Gastroesophageal sphincter (tissue), 4 donors: ENCODE measurements at regions not wholly inside any gene's neighbourhood (a gene's known extent, or its start where the extent isn't known, plus 50 kb on each side); places are given as distances from the start of the nearest gene placed in this dataset.

Experiments
- ATAC-seq: fragments of 150-250 bp; one replicate; pipeline ENCODE4 v1.9.1; 2016; ENCODE audit warnings: mild to moderate bottlenecking, moderate library complexity
- H3K27ac ChIP-seq, 4 donors: fragments of 200-600 bp; sonication (generic) in 3 of 4; 1 replicate in 3 of 4; 2 replicates in 1 of 4; pipeline ENCODE4 v1.5.1; 2016 to 2019
- H3K27me3 ChIP-seq: fragments of 200-600 bp; sonication (generic); one replicate; pipeline ENCODE4 v1.5.1; 2019
- H3K36me3 ChIP-seq, 2 donors: fragments of 200-600 bp; sonication (generic); one replicate each; pipeline ENCODE4 v1.5.1; 2019; ENCODE audit warnings: control low read depth in 1 of 2
- H3K4me1 ChIP-seq, 3 donors: fragments of 200-600 bp; sonication (generic); 1 replicate in 2 of 3; 2 replicates in 1 of 3; pipeline ENCODE4 v1.5.1; 2016 to 2019; ENCODE audit warnings: control low read depth in 2 of 3
- H3K4me3 ChIP-seq, 2 donors: fragments of 200-600 bp; sonication (generic); one replicate each; pipeline ENCODE4 v1.5.1; 2019; ENCODE audit warnings: mild to moderate bottlenecking in 1 of 2, moderate library complexity in 1 of 2
- H3K9me3 ChIP-seq, 3 donors: fragments of 200-600 bp; sonication (generic); one replicate each; pipeline ENCODE4 v1.5.1; 2017 to 2019; ENCODE audit warnings: control low read depth in 2 of 3
- EP300 ChIP-seq: sonication (generic); formaldehyde crosslinking; IDR thresholded peaks from one replicate; pipeline ENCODE4 v1.6.1; 2017; ENCODE audit warnings: antibody characterized with exemption, mild to moderate bottlenecking
- POLR2A ChIP-seq, 2 donors: fragments of 450-650 bp; IDR thresholded peaks; one replicate each; pipeline ENCODE4 v1.6.1; 2017; ENCODE audit warnings: antibody characterized with exemption in 2 of 2, mild to moderate bottlenecking in 2 of 2, moderate library complexity in 1 of 2
- POLR2AphosphoS5 ChIP-seq: sonication (generic); formaldehyde crosslinking; IDR thresholded peaks from one replicate; pipeline ENCODE4 v1.6.1; 2017; ENCODE audit warnings: antibody characterized with exemption
- WGBS, 2 donors: methylation state at CpG; one replicate each; pipeline ENCODE4 v1.1.5; 2018; ENCODE audit warnings: low coverage in 1 of 2; 5-methylcytosine and 5-hydroxymethylcytosine counted together
- TF ChIP-seq, protein P1 (sequence below), 4 experiments: fragments of 200-600 bp in 2 of 4; fragments of 450-650 bp in 2 of 4; sonication (generic) in 1 of 4; IDR thresholded peaks; one replicate each; pipeline ENCODE4 v1.5.1; 2017 to 2019; ENCODE audit warnings: antibody characterized with exemption in 4 of 4, mild to moderate bottlenecking in 2 of 4, moderate library complexity in 2 of 4

- Histone ChIP-seq H3K36me3 (no peaks in the 10 kb centered on the region), H3K27ac (no peak overlapping the region), H3K4me1 (no peaks in the 10 kb centered on the region), H3K27me3 (no peaks in the 10 kb centered on the region), H3K9me3 (peaks cover 0 to 7% (median 0%) of the 10 kb centered on the region in 3 donors), H3K4me3 (no peak overlapping the region)
- ATAC-seq: no peak
- TF ChIP-seq, protein P1, sequence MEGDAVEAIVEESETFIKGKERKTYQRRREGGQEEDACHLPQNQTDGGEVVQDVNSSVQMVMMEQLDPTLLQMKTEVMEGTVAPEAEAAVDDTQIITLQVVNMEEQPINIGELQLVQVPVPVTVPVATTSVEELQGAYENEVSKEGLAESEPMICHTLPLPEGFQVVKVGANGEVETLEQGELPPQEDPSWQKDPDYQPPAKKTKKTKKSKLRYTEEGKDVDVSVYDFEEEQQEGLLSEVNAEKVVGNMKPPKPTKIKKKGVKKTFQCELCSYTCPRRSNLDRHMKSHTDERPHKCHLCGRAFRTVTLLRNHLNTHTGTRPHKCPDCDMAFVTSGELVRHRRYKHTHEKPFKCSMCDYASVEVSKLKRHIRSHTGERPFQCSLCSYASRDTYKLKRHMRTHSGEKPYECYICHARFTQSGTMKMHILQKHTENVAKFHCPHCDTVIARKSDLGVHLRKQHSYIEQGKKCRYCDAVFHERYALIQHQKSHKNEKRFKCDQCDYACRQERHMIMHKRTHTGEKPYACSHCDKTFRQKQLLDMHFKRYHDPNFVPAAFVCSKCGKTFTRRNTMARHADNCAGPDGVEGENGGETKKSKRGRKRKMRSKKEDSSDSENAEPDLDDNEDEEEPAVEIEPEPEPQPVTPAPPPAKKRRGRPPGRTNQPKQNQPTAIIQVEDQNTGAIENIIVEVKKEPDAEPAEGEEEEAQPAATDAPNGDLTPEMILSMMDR (IDR thresholded peaks at IDR 0.05): no peak
- TF ChIP-seq POLR2AphosphoS5: no peak
- TF ChIP-seq EP300: no peak
- TF ChIP-seq POLR2A (IDR thresholded peaks at IDR 0.05): no peak
- WGBS, 2 donors: 81 to 87% methylated on average over 10 to 11 of the region's 11 CpGs
These were observed 313.1 kb downstream of the SKIDA1 start for GRCh38 chr10:21212348-21212747.

DNA sequence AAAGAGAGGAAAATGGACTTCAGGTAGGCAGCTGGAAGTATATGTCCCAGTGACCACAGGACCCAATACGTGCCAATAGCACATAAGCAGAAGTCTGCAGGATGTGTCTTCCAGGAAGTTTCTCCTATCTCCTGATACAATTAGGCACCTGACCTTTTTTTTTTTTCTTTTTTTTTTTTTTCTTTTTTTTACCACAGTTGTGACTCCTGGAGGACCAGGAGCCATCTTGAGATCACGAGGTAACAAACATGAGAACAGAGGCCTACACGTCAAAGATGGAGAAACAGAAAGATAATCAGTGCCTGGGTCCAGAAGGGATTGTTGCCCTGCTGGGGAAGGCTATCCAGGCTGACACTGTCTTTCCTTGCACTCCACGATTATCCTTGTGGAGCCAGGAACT lies 312.4 kb upstream of the NEBL start:
- Histone ChIP-seq H3K4me1 (no peaks in the 10 kb centered on the region), H3K9me3 (peaks cover 0 to 7% (median 0%) of the 10 kb centered on the region in 3 donors), H3K4me3 (no peak overlapping the region), H3K36me3 (no peaks in the 10 kb centered on the region), H3K27ac (no peak overlapping the region), H3K27me3 (peaks cover 6% of the 10 kb centered on the region)
- no peak for ATAC-seq
- TF ChIP-seq EP300 (no peak), POLR2A (IDR thresholded peaks at IDR 0.05) (no peak), POLR2AphosphoS5 (no peak)
- TF ChIP-seq, protein P1 (IDR thresholded peaks at IDR 0.05): no peak
- 50% methylated on average over 1 of the region's 4 CpGs; no CpG with 5 or more reads in 1 of the 2 donors for WGBS, 2 donors

GRCh38 chr10:21208666-21209316 lies 311.7 kb upstream of the NEBL start:
- Histone ChIP-seq H3K27ac (no peak overlapping the region), H3K4me1 (no peaks in the 10 kb centered on the region), H3K36me3 (no peaks in the 10 kb centered on the region), H3K27me3 (peaks cover 8% of the 10 kb centered on the region), H3K4me3 (no peak overlapping the region), H3K9me3 (peaks cover 0 to 7% (median 0%) of the 10 kb centered on the region in 3 donors)
- no peak for ATAC-seq
- WGBS, 2 donors: 66 to 68% methylated on average over 4 of the region's 7 CpGs
- TF ChIP-seq, protein P1 (IDR thresholded peaks at IDR 0.05): no peak

- no peak for ATAC-seq
- Histone ChIP-seq H3K27me3 (peaks cover 8% of the 10 kb centered on the region), H3K27ac (no peak overlapping the region), H3K4me3 (no peak overlapping the region), H3K9me3 (peaks cover 0 to 7% (median 0%) of the 10 kb centered on the region in 3 donors), H3K4me1 (no peaks in the 10 kb centered on the region), H3K36me3 (no peaks in the 10 kb centered on the region)
- WGBS, 2 donors: 83 to 89% methylated on average over 4 of the region's 4 CpGs
- TF ChIP-seq, protein P1 (IDR thresholded peaks at IDR 0.05): no peak
- TF ChIP-seq EP300 (no peak), POLR2AphosphoS5 (no peak), POLR2A (IDR thresholded peaks at IDR 0.05) (no peak)
These were observed 310.9 kb upstream of the NEBL start for GRCh38 chr10:21207852-21208646.

DNA sequence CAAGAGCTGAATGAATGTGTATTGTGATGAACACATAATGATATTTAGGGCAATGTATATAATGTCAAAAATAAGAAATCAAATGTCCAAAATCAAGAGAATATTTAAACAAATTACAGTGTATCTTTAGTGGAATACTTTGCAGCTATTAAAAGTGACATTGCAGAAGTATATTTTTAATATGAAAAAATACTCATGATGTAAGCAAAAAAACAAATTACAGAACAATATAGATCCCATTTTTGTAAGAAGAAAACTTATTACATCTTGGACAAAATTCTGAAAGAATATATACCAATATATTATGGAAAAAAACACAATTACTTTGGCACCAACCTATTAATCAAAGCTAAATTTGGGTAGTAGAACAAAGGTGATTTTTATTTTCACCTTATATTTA lies 308.2 kb upstream of the NEBL start:
- Histone ChIP-seq H3K27me3 (peaks cover 8% of the 10 kb centered on the region), H3K4me3 (no peak overlapping the region), H3K36me3 (no peaks in the 10 kb centered on the region), H3K9me3 (peaks cover 0 to 7% (median 0%) of the 10 kb centered on the region in 3 donors), H3K4me1 (no peaks in the 10 kb centered on the region), H3K27ac (no peak overlapping the region)
- no peak for ATAC-seq
- TF ChIP-seq POLR2AphosphoS5: no peak
- TF ChIP-seq EP300: no peak
- TF ChIP-seq, protein P1 (IDR thresholded peaks at IDR 0.05): no peak
- TF ChIP-seq POLR2A (IDR thresholded peaks at IDR 0.05): no peak
